GM18502 (cell line): ENCODE measurements at regions not wholly inside any gene's neighbourhood (a gene's known extent, or its start where the extent isn't known, plus 50 kb on each side); places are given as distances from the start of the nearest gene placed in this dataset.

Source experiments
- ATAC-seq: cut with Tn5 transposase; IDR thresholded peaks from one replicate; pipeline ENCODE4 v1.9.1; 2021; ENCODE audit warnings: mild to moderate bottlenecking; ENCODE audit not compliant: unreplicated experiment, poor library complexity

- ATAC-seq, result peak; percentile 67
Observed at GRCh38 chr1:60425528-60425927, 352.0 kb upstream of the C1orf87 start.

GRCh38 chr1:60423146-60423780 is 349.7 kb upstream of the C1orf87 start:
- no peak for ATAC-seq

- no peak for ATAC-seq
Observed at GRCh38 chr1:60421965-60422364, 348.4 kb upstream of the C1orf87 start.

GRCh38 chr1:60419023-60419422 is 345.5 kb upstream of the C1orf87 start:
- ATAC-seq, result no peak

- ATAC-seq, result no peak
Observed at GRCh38 chr1:60415696-60416095, 342.1 kb upstream of the C1orf87 start.

- no peak for ATAC-seq
Observed at GRCh38 chr1:60413091-60413490, 339.5 kb upstream of the C1orf87 start.

- no peak for ATAC-seq
Observed at GRCh38 chr1:60411591-60411990, 338.0 kb upstream of the C1orf87 start.

GRCh38 chr1:60402816-60403215 is 329.2 kb upstream of the C1orf87 start:
- no peak for ATAC-seq

- ATAC-seq, result no peak
Observed at GRCh38 chr1:60402216-60402615, 328.6 kb upstream of the C1orf87 start.

- ATAC-seq, result peak; percentile 41
Observed at GRCh38 chr1:60394436-60394835, 320.9 kb upstream of the C1orf87 start.

GRCh38 chr1:60390593-60391282 is 317.2 kb upstream of the C1orf87 start:
- ATAC-seq, result peak; percentile 87

GRCh38 chr1:60388092-60388987 is 314.8 kb upstream of the C1orf87 start:
- no peak for ATAC-seq

- no peak for ATAC-seq
Observed at GRCh38 chr1:60387175-60387574, 313.6 kb upstream of the C1orf87 start.

- no peak for ATAC-seq
Observed at GRCh38 chr1:60386249-60386648, 312.7 kb upstream of the C1orf87 start.

GRCh38 chr1:60376196-60376595 is 302.6 kb upstream of the C1orf87 start:
- no peak for ATAC-seq

- no peak for ATAC-seq
Observed at GRCh38 chr1:60374537-60374936, 301.0 kb upstream of the C1orf87 start.

GRCh38 chr1:60367532-60367931 is 294.0 kb upstream of the C1orf87 start:
- no peak for ATAC-seq

GRCh38 chr1:60359431-60359830 is 285.9 kb upstream of the C1orf87 start:
- no peak for ATAC-seq

GRCh38 chr1:60350531-60350930 is 277.0 kb upstream of the C1orf87 start:
- no peak for ATAC-seq

- no peak for ATAC-seq
Observed at GRCh38 chr1:60348884-60349283, 275.3 kb upstream of the C1orf87 start.

- ATAC-seq, result no peak
Observed at GRCh38 chr1:60345621-60346020, 272.1 kb upstream of the C1orf87 start.
